OCI-LY7 (cell line): ENCODE measurements at regions not wholly inside any gene's neighbourhood (a gene's known extent, or its start where the extent isn't known, plus 50 kb on each side); places are given as distances from the start of the nearest gene placed in this dataset.

Experiments
- BruUV-seq: library from RNA; stranded (reverse); fragments of 400-500 nt; replicated peaks from 2 replicates; lab custom pipeline; 2021; lab: Mats Ljungman, UMichigan
- CTCF ChIA-PET: fragments of 300-600 bp; sonication (Branson Sonifier 250); formaldehyde crosslinking; loops from one replicate; lab custom pipeline; 2022; ENCODE audit warnings: antibody characterized with exemption; ENCODE audit not compliant: unreplicated experiment; lab: Charles Lee
- POLR2A ChIA-PET: fragments of 300-600 bp; sonication (Branson Sonifier 250); formaldehyde crosslinking; loops from one replicate; lab custom pipeline; 2022; ENCODE audit warnings: antibody characterized with exemption; lab: Charles Lee
- DNase-seq: peaks from one replicate; pipeline ENCODE4 v3.0.0-alpha.2; 2015; ENCODE audit warnings: low spot score
- H2AFZ ChIP-seq: fragments of 200-600 bp; sonication (generic), shearing (Covaris generic); 2 replicates; pipeline ENCODE4 v1.6.1; 2014; ENCODE audit warnings: mild to moderate bottlenecking, antibody characterized with exemption, low read length, moderate library complexity
- H3K27ac ChIP-seq: fragments of 200-600 bp; sonication (generic); 2 replicates; pipeline ENCODE4 v1.5.1; 2014; ENCODE audit warnings: mixed run types, low read depth, mild to moderate bottlenecking, moderate library complexity, low read length, inconsistent platforms; ENCODE audit not compliant: poor library complexity, severe bottlenecking
- H3K36me3 ChIP-seq: fragments of 200-600 bp; sonication (generic); 2 replicates; pipeline ENCODE4 v1.6.1; 2014; ENCODE audit warnings: mild to moderate bottlenecking, antibody characterized with exemption, low read length, moderate library complexity, mixed read lengths; ENCODE audit not compliant: insufficient read depth
- H3K4me1 ChIP-seq: fragments of 200-600 bp; sonication (generic); 2 replicates; pipeline ENCODE4 v1.5.1; 2014; ENCODE audit warnings: mild to moderate bottlenecking, low read length; ENCODE audit not compliant: insufficient read depth, poor library complexity, severe bottlenecking
- H3K4me2 ChIP-seq: fragments of 200-600 bp; sonication (generic); 2 replicates; pipeline ENCODE4 v1.6.1; 2014; ENCODE audit warnings: mild to moderate bottlenecking, low read length
- H3K4me3 ChIP-seq: fragments of 200-600 bp; sonication (generic); 2 replicates; pipeline ENCODE4 v1.5.1; 2014; ENCODE audit warnings: mild to moderate bottlenecking, low read depth, low read length; ENCODE audit not compliant: poor library complexity, severe bottlenecking
- H3K79me2 ChIP-seq: fragments of 200-600 bp; sonication (generic); 2 replicates; pipeline ENCODE4 v1.6.1; 2016; ENCODE audit warnings: low read depth, mild to moderate bottlenecking, low read length, moderate library complexity, mixed read lengths; ENCODE audit not compliant: insufficient read depth
- H3K9me2 ChIP-seq: fragments of 200-600 bp; sonication (generic); 2 replicates; pipeline ENCODE4 v1.6.1; 2016; ENCODE audit warnings: mild to moderate bottlenecking, low read length, mixed read lengths; ENCODE audit not compliant: insufficient read depth
- H3K9me3 ChIP-seq: fragments of 200-600 bp; sonication (generic); 2 replicates; pipeline ENCODE4 v1.6.1; 2014; ENCODE audit warnings: mild to moderate bottlenecking, mixed run types, low read length, mixed read lengths
- H4K20me1 ChIP-seq: fragments of 200-600 bp; sonication (generic); 2 replicates; pipeline ENCODE4 v1.6.1; 2014; ENCODE audit warnings: mild to moderate bottlenecking, antibody characterized with exemption, low read length, moderate library complexity, mixed read lengths; ENCODE audit not compliant: insufficient read depth
- EZH2phosphoT487 ChIP-seq: fragments of 200-600 bp; sonication (generic); IDR thresholded peaks from 2 replicates; pipeline ENCODE4 v1.6.1; 2018; ENCODE audit warnings: low read depth, borderline replicate concordance, mild to moderate bottlenecking, mixed run types, antibody characterized with exemption, low read length, moderate library complexity, mixed read lengths
- intact Hi-C: fragments of 100-400 bp; cut with micrococcal nuclease; formaldehyde crosslinking; loops from one replicate; pipeline ENCODE4 v1.10.0; 2022; ENCODE audit not compliant: unreplicated experiment
- TF ChIP-seq, protein P1 (sequence below): fragments of 200-600 bp; sonication (generic); conservative IDR thresholded peaks from 2 replicates; pipeline ENCODE4 v1.5.1; 2014; ENCODE audit warnings: mild to moderate bottlenecking, antibody characterized with exemption, low read length, moderate library complexity, mixed read lengths

- H3K9me3 ChIP-seq: no peaks in the 10 kb centered on the region
- H4K20me1 ChIP-seq: no peaks in the 10 kb centered on the region
- no peak overlapping the region for H2AFZ ChIP-seq
- ChIA-PET CTCF (no interaction called here), POLR2A (no interaction called here)
- no peak overlapping the region for H3K27ac ChIP-seq
- BruUV-seq: no TSS peak
- H3K9me2 ChIP-seq: no peaks in the 10 kb centered on the region
- no peaks in the 10 kb centered on the region for H3K36me3 ChIP-seq
- H3K4me1 ChIP-seq: no peaks in the 10 kb centered on the region
- intact Hi-C loops: no loop called here
- no peak overlapping the region for H3K4me2 ChIP-seq
- TF ChIP-seq, protein P1, sequence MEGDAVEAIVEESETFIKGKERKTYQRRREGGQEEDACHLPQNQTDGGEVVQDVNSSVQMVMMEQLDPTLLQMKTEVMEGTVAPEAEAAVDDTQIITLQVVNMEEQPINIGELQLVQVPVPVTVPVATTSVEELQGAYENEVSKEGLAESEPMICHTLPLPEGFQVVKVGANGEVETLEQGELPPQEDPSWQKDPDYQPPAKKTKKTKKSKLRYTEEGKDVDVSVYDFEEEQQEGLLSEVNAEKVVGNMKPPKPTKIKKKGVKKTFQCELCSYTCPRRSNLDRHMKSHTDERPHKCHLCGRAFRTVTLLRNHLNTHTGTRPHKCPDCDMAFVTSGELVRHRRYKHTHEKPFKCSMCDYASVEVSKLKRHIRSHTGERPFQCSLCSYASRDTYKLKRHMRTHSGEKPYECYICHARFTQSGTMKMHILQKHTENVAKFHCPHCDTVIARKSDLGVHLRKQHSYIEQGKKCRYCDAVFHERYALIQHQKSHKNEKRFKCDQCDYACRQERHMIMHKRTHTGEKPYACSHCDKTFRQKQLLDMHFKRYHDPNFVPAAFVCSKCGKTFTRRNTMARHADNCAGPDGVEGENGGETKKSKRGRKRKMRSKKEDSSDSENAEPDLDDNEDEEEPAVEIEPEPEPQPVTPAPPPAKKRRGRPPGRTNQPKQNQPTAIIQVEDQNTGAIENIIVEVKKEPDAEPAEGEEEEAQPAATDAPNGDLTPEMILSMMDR: no peak
- no peak for TF ChIP-seq EZH2phosphoT487
- H3K4me3 ChIP-seq: no peak overlapping the region
- no peaks in the 10 kb centered on the region for H3K79me2 ChIP-seq
- no peak for DNase-seq
These were observed 1568.6 kb upstream of the PCDH7 start for GRCh38 chr4:29151584-29151983.

DNA sequence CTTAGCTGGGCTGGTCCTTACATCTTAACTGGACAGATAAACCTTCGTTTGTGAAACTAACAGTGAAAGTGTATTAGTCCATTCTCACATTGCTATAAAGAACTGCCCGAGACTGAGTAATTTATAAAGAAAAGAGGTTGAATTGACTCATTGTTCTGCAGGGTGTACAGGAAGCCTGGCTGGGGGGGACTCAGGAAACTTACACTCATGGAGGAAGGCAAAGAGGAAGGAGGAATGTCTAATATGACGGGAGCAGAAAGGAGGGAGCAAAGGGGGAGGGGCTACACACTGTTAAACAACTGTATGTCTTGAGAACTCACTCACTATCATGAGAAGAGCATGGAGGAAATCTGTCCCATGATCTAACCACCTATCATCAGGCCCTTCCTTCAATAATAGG lies 1566.5 kb upstream of the PCDH7 start:
- ChIA-PET CTCF (no interaction called here), POLR2A (no interaction called here)
- TF ChIP-seq EZH2phosphoT487: no peak
- TF ChIP-seq, protein P1: no peak
- Histone ChIP-seq H3K36me3 (no peaks in the 10 kb centered on the region), H3K4me1 (no peaks in the 10 kb centered on the region), H2AFZ (no peak overlapping the region), H4K20me1 (no peaks in the 10 kb centered on the region), H3K79me2 (no peaks in the 10 kb centered on the region), H3K27ac (no peak overlapping the region), H3K9me2 (no peaks in the 10 kb centered on the region), H3K9me3 (no peaks in the 10 kb centered on the region), H3K4me3 (no peak overlapping the region), H3K4me2 (no peak overlapping the region)
- no TSS peak for BruUV-seq
- DNase-seq: no peak
- intact Hi-C loops: no loop called here

DNA sequence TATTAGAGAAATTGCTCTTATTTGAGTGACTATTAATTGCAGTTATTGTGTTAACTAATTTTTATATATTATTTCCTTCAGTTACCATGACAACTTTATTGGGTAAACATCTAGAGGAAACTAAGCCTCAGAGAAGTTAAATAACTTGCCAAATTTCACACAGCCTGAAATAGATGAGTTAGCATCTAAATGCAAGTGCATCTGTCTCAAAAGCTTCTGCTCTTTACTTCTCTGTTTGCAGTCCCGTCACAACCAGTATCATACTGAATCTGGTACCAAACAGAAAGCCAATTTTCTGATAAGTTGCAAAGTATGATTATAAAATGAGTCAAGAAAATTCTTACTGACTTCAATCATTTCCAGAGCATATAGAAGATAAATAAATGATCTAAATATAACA lies 1544.9 kb upstream of the PCDH7 start:
- BruUV-seq: no TSS peak
- intact Hi-C loops: no loop called here
- POLR2A ChIA-PET: no interaction called here

More for the DNA sequence above, 1544.9 kb upstream of the PCDH7 start:
- Histone ChIP-seq H3K36me3 (no peaks in the 10 kb centered on the region), H3K79me2 (no peaks in the 10 kb centered on the region), H3K4me2 (no peak overlapping the region), H3K4me3 (no peak overlapping the region), H3K27ac (no peak overlapping the region), H3K4me1 (no peaks in the 10 kb centered on the region), H2AFZ (no peak overlapping the region), H3K9me2 (no peaks in the 10 kb centered on the region), H4K20me1 (no peaks in the 10 kb centered on the region), H3K9me3 (no peaks in the 10 kb centered on the region)
- no peak for TF ChIP-seq EZH2phosphoT487
- TF ChIP-seq, protein P1: no peak
- DNase-seq: no peak
- CTCF ChIA-PET: no interaction called here
